Ovary (tissue), 7 donors: ENCODE measurements at regions not wholly inside any gene's neighbourhood (a gene's known extent, or its start where the extent isn't known, plus 50 kb on each side); places are given as distances from the start of the nearest gene placed in this dataset.

Experiments used
- DNase-seq, 5 donors: peaks; one replicate each; pipeline ENCODE4 v3.0.0-alpha.2; 2019 to 2020
- H3K27ac ChIP-seq, 2 donors: fragments of 200-600 bp; one replicate each; pipeline versions ENCODE4 v1.5.1 to v1.8.0; 2019 to 2022
- H3K27me3 ChIP-seq: fragments of 200-600 bp; one replicate; pipeline ENCODE4 v1.8.0; 2022
- H3K36me3 ChIP-seq: fragments of 200-600 bp; sonication (generic); one replicate; pipeline ENCODE4 v1.5.1; 2019
- H3K4me1 ChIP-seq: one replicate; pipeline ENCODE4 v1.8.1; 2013; ENCODE audit warnings: mild to moderate bottlenecking, moderate library complexity; ENCODE audit not compliant: insufficient read depth
- H3K4me3 ChIP-seq: fragments of 200-600 bp; sonication (generic); one replicate; pipeline ENCODE4 v1.5.1; 2017
- H3K9me3 ChIP-seq, 2 donors: fragments of 200-600 bp in 1 of 2; sonication (generic) in 1 of 2; one replicate each; pipeline versions ENCODE4 v1.5.1 to v1.8.1; 2013 to 2019; ENCODE audit warnings: mild to moderate bottlenecking in 1 of 2, moderate library complexity in 1 of 2
- EP300 ChIP-seq: sonication (generic); formaldehyde crosslinking; IDR thresholded peaks from one replicate; pipeline ENCODE4 v1.6.1; 2017; ENCODE audit warnings: antibody characterized with exemption
- POLR2A ChIP-seq: fragments of 450-650 bp; IDR thresholded peaks from one replicate; pipeline ENCODE4 v1.6.1; 2017; ENCODE audit warnings: antibody characterized with exemption, mild to moderate bottlenecking, moderate library complexity
- WGBS, 3 donors: extraction: QIAGEN DNeasy Blood & Tissue Kit in 1 of 3; methylation state at CpG; one replicate each; pipeline versions ENCODE4 v1.1.5 to v1.1.7; 2013 to 2017; 5-methylcytosine and 5-hydroxymethylcytosine counted together
- intact Hi-C, 4 donors: fragments of 100-400 bp; cut with DNase I; formaldehyde crosslinking; loops; one replicate each; pipeline versions ENCODE4 v1.11.0 to v1.15.1; 2022 to 2023
- TF ChIP-seq, protein P1 (sequence below), 3 donors: fragments of 450-650 bp in 2 of 3; fragments of 200-600 bp in 1 of 3; IDR thresholded peaks; one replicate each; pipeline versions ENCODE4 v1.5.1 to v1.8.0; 2016 to 2022; ENCODE audit warnings: antibody characterized with exemption in 3 of 3, mild to moderate bottlenecking in 1 of 3
- donor health status: DM: no; HTN: no; CAD: no; lungs with moderate emphysema.
- donor health status: DM: no; HTN: no; CAD: no.
- donor health status: Bipolar disorder and iron deficiency.
- donor health status: DM: no; HTN: no; CAD: no.
- donor health status: DM: yes; HTN: yes; CAD: no.

DNA sequence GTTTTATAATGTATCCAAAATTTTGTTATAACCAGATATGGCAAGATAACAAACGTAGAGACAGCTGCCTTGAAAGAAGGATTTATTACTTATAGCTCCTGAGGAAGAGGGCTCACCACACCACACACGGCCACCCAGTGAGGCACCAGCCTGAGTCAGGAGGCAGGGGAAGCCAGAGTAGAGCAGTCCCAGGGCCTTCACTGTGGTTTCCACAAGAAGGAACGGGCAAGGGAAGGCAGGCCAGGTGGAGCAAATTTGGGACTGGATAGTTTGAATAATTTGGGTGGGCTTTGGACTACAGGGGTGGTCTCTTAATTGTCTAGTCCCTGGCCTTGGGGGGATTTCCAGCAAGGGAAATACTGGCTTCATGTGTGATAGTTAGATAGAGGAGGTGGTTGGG is 72.5 kb downstream of the RRAGC start:
- no peaks in the 10 kb centered on the region for H3K36me3 ChIP-seq
- DNase-seq, result no peak

DNA sequence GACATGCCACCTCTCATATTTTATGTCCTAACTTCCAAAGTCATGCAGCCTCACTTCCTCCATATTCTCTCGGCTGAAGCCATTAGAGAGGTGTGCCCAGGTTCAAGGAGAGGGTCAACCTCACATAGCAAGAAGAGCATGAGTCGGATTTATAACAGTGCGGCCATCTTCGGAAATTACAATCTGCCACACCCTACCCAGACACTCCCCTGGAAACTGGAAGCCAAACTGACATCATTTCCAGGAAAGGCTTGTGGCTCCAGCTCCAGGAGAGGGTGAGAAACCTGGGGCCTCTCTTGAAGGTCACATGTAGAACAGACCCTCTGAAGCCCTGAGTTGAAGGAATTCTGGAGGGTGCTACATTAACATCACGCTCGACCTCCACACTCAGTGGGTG is 73.5 kb downstream of the RRAGC start:
- DNase-seq, result no peak
- WGBS, 3 donors, result 75 to 81% (median 78%) methylated on average over 6 of the region's 6 CpGs
- Histone ChIP-seq H3K4me3 (no peak overlapping the region), H3K9me3 (no peaks in the 10 kb centered on the region), H3K4me1 (no peaks in the 10 kb centered on the region), H3K27ac (no peak overlapping the region), H3K27me3 (no peaks in the 10 kb centered on the region), H3K36me3 (no peaks in the 10 kb centered on the region)
- intact Hi-C loops, result no loop called here
- TF ChIP-seq, protein P1, sequence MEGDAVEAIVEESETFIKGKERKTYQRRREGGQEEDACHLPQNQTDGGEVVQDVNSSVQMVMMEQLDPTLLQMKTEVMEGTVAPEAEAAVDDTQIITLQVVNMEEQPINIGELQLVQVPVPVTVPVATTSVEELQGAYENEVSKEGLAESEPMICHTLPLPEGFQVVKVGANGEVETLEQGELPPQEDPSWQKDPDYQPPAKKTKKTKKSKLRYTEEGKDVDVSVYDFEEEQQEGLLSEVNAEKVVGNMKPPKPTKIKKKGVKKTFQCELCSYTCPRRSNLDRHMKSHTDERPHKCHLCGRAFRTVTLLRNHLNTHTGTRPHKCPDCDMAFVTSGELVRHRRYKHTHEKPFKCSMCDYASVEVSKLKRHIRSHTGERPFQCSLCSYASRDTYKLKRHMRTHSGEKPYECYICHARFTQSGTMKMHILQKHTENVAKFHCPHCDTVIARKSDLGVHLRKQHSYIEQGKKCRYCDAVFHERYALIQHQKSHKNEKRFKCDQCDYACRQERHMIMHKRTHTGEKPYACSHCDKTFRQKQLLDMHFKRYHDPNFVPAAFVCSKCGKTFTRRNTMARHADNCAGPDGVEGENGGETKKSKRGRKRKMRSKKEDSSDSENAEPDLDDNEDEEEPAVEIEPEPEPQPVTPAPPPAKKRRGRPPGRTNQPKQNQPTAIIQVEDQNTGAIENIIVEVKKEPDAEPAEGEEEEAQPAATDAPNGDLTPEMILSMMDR (IDR thresholded peaks at IDR 0.05), result no peak
- TF ChIP-seq POLR2A (no peak), EP300 (no peak)

More for the DNA sequence above, 72.5 kb downstream of the RRAGC start:
- TF ChIP-seq POLR2A (no peak), EP300 (no peak)
- TF ChIP-seq, protein P1 (IDR thresholded peaks at IDR 0.05), result no peak
- Histone ChIP-seq H3K27me3 (no peaks in the 10 kb centered on the region), H3K27ac (no peak overlapping the region), H3K4me3 (no peak overlapping the region), H3K4me1 (no peaks in the 10 kb centered on the region), H3K9me3 (no peaks in the 10 kb centered on the region)
- intact Hi-C loops, result no loop called here
- WGBS, 3 donors, result 73 to 77% (median 76%) methylated on average over 3 of the region's 3 CpGs

DNA sequence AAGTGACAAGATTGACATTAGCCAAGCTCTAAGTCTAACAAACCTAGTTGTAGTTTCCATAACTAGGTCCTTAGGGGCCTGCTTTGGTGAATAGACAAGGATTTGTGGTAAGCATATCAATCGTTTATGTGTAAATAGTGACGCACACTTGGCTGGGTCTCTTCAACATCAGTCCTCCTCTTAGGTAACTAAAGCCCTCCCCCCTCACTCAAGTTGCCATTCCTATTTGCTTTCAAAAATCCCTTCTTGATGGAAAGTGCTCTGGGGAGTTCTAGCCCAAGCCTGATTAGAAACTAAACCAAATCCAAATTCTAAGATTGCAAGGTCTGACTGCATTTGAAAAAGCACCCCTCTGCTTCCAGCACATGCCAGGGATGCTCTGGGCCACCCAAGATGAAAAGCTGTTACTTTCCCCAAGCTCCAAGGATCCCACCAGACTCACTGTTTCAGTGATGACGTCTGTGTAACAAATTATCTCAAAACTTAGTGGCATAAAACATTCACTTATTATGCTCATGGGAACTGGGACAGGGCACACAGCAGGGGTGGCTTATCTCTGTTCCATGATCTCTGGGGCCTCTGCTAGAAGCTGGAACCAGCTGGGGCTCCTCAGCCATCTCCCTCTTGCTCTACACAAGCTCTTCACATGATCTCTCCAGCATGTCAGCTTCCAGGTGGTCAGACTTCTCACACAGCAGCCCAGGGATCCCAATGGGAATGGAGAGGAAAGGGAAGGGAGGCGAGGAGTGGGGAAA is 74.1 kb downstream of the RRAGC start:
- Histone ChIP-seq H3K9me3 (no peaks in the 10 kb centered on the region), H3K36me3 (no peaks in the 10 kb centered on the region), H3K27me3 (no peaks in the 10 kb centered on the region), H3K4me1 (no peaks in the 10 kb centered on the region), H3K27ac (no peak overlapping the region), H3K4me3 (no peak overlapping the region)
- DNase-seq, result no peak
- intact Hi-C loops, result no loop called here
- TF ChIP-seq, protein P1 (IDR thresholded peaks at IDR 0.05), result no peak
- TF ChIP-seq POLR2A, result no peak
- no peak for TF ChIP-seq EP300
- WGBS, 3 donors, result 36 to 56% (median 38%) methylated on average over 4 of the region's 4 CpGs

DNA sequence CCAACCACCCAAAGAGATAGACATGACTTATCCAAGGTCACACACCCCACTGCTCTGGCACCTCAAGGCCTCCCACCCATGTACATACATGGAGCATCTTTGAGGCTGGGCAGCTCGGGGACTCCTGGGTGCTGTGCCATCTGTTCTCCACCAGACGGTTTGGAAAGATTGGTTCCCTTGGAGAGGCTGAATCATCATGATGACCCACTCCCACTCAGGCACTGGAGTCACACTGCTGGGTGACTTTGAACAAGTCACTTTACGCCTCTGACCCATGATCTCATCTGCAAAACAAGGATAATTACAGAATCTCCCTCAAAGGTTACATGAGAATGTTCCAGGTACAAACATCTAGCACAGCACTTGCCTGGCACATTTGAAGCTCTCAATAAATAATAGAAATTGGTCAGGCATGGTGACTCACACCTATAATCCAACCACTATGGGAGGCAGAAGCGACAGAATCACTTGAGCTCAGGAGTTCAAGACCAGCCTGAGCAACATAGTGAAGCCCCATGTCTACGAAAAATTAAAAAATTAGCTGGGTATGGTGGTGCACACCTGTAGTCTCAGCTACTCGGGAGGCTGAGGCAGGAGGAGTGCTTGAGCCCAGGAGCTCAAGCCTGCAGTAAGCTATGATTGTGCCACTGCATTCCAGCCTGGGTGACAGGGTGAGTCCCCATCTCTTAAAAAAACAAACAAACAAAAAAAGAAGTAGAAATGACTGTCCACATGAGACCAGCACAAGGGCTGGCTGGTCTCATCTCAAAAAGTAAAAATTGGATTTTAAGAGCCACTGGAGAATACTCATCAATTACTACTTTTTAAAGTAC is 74.9 kb downstream of the RRAGC start:
- Histone ChIP-seq H3K9me3 (no peaks in the 10 kb centered on the region), H3K36me3 (no peaks in the 10 kb centered on the region), H3K4me1 (no peaks in the 10 kb centered on the region), H3K27ac (no peak overlapping the region), H3K27me3 (no peaks in the 10 kb centered on the region), H3K4me3 (no peak overlapping the region)
- no peak for DNase-seq
- WGBS, 3 donors, result 73 to 78% (median 77%) methylated on average over 6 of the region's 6 CpGs
- intact Hi-C loops, result no loop called here
- TF ChIP-seq, protein P1 (IDR thresholded peaks at IDR 0.05), result no peak
- TF ChIP-seq EP300 (no peak), POLR2A (no peak)
